HG03342 (cell line): ENCODE measurements at regions not wholly inside any gene's neighbourhood (a gene's known extent, or its start where the extent isn't known, plus 50 kb on each side); places are given as distances from the start of the nearest gene placed in this dataset.

ENCODE experiments used
- ATAC-seq: cut with Tn5 transposase; IDR thresholded peaks from one replicate; pipeline ENCODE4 v1.9.1; 2021; ENCODE audit warnings: mild to moderate bottlenecking, moderate library complexity; ENCODE audit not compliant: unreplicated experiment

DNA sequence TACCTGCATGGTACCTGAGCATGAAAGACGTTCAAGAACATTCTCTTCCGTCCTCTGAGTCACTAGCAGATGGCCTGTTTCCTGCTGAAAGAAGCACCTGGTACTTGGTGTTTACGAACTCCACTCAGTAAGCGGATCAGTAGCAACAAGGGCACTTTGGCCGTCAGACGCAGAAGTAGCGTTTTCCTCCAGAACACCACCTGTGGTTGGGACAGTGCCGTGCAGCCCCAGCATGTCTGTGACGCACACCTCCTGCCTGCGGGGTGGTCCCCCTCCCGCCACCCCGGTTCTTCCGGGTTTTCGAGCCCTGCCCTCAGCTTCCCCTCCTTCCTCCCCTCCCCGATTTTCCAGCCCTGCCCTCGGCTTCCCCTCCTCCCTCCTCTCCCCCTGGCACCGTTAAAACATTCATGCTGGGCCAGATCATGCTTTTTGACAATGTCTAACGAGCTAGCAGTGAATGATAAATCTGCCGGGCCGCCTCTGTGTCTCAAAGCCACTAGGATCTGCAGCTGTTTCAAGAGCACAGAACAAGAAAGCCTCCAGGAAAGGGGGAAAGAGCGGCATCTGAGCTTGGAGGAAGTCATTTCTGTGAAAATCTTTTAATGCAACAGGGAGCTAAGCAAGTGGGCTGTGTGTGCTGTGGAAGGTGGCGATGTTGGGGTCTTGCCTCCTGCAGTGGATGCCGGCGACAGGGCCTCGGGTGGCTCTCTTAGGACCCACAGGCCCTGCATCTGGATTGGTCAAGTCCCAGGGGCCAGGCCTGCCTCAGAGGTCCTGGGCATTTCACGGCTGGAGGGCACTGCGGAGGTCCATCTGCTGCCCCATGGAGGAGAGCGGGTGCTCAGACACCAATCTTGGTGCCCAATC lies 207.9 kb downstream of the ERMARD start:
- peak; percentile 80 for ATAC-seq

DNA sequence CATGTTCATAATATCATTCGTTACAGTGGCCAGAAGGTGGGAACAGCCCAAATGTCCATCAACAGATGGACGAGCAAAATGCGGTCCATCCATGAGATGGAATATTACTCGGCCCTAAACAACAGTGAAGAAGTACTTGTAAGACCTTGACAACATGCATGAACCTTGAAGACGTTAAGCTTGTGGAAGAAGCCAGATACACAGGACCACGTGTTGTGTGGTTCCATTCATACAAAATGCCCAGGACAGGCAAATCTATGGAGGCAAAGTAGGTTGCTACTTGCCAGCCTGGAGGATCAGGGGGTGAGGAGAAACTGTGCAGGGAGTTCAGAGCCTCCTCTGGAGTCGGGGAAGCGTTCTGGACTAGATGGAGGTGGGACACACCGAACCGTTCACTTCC lies 207.1 kb downstream of the ERMARD start:
- no peak for ATAC-seq

DNA sequence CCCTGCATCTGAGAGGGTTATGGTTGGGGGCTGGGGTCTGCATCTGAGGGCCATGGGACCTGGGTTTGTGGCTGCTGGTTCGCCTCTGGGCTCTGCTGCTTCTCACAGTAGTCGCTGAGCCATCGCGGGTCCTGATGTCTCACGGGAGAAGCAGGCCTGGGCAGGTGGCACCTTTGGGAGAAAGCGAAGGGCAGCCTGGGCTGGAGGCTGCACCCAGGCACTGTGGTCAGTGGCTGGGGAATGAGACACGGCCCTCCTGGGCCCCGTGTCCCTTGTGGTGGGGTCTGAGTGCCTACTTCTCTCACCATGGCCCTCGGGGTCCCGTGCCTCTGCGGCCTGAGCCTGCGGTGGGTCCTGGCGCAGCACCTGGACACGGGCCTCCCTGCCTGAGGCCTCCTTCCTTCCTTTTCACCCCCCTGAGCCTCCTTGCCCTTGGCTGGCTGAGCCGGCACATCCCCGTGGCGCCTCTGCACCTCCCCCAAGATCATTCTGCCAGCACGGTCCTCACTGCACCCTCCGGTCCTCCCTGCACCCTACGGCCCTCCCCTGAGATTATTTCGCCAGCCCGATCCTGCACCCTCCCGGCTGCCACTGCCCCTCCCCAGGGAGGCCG lies 206.0 kb downstream of the ERMARD start:
- no peak for ATAC-seq

DNA sequence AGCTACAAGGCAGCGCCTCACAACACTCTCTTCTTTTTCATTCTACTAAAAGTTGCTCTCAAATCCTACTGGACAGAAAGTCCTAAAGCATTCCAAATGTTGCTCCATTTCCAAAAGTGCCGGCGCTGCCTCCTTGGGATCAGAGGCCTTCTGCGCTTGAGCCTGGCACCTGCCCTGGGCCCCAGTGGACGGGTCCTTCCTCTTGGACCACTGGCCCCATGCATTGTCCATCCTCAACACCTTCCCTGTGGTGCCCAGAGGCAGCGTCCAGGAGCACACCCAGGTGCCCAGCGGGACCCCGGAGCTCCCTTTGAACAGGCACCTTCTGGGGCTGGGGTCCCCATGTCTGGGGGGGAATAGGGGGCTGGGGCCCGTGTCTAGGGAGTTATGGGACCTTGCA lies 205.2 kb downstream of the ERMARD start:
- ATAC-seq, result no peak

DNA sequence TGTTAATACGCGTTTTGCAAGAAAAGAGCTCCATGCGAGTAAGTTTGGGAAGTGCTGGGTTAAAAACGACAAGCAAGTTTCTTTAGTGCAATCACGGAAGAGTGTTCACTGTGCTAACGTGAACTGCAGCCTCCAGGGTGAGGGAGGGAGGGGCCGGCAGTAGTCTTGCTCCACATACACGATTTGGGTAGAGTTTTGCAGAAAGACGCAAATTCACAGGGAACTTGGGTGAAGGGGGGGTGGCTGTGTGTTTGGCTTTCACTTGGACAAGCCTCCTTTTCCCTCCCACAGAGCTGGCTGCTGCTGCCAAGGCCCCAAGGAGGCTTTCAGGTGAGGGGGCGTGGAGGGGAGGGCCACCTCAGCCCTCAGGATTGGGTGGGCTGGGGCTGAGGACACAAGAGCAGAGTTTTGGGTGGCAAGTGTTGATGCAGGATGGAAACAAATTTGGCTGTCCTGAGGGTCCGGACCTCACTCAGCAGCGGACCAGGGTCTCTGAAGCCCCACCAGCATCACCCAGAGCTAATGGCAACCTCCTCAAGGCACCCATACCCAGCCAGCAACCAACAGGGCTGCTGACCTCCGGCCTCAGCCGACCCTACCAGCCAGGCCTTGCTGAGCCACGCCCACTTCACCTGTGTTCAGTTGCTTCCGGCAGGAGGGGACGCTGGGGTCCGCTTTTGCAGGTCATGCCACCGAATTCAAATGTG lies 204.5 kb downstream of the ERMARD start:
- no peak for ATAC-seq

DNA sequence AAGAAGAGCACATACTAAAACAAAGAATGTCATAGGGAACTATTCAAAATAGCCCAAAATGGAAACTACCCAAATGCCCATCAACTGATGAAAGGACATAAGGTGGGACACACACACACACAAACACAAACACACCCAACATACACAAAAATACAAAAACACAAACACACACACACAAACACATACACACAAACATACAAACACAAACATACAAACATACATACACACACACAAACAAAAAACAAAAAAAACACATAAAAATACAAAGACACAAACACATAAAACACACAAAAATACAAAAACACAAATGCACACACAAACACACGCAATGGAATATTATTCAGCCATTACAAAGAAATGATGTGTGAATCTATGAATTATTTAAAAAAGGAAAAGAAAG lies 203.6 kb downstream of the ERMARD start:
- no peak for ATAC-seq

DNA sequence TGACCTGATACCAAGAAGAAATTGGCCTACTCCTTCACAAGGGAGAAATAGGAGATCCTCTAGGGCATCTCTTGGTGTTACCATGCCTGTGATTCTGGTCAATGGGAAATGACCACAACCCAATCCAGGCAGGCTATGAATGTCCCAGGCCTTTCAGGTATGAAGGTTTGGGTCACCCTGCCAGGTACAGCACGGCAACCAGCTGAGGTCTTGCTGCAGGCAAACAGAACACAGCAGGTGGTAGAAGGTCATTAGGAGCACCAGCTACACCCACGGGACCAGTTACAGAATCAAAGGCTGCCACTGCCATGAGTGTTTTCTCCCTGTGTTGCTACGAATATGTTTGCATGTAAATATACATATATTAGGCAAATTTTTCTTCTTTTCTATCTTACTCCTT lies 202.3 kb downstream of the ERMARD start:
- no peak for ATAC-seq

DNA sequence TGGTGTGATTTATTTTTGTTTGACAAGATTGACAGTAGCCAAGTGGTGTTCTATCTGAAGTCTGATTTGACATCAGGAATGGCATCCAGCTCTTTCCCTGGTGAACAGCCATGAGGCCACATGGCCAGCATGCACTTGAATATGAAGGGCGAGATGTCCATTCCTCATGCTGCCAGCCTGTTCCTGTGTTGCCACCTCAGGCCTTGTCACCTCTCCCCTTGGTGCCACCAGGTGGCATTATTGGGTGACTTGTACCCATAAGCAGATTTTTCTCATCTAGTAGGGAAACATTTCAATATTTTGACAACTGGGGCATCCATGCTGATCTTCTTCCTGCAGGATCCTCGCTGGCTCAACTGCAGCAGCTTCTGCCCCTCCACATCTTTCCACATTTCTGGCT lies 199.1 kb downstream of the ERMARD start:
- no peak for ATAC-seq

DNA sequence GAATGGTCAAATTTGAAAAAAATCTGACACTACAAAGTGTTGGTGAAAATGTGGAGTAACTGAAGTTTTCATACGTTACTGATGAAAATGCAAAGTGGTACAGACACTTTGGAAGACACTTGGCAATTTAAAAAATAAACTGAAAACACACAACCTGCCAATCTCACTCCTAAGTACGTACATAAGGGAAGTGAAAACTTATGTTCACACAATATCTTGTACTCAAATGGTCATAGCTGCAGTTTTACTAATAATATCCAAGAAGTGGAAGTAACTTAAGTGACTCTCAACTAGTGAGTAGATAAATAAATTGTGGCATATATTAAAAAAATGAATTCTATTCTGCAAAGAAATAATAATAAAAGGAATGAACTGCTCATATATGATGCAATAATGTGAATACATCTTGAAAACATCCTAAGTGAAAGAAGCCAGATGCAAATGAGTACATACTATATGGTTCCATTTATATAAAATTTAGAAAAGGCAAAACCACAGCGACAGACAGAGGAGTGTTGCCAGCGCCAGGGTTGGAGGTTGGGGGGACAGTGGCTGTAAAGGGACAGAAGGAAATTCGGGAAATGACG lies 198.2 kb downstream of the ERMARD start:
- no peak for ATAC-seq

DNA sequence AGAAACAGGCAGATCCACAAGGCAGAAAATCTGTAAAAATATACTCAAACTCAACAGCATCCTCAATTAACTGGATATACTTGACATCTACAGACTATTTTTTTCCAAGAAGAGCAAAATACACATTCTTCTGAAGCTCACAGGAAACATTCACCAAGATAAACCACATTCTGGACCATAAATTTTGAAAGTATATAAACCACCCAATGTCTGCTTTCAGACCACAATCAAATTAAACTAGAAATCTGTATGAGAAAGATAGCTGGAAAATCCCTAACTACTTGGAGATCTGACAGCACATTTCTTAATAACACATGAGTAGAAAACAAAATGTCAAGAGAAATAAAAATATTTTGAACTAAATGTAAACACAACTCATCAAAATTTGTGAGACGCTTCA lies 195.5 kb downstream of the ERMARD start:
- ATAC-seq, result no peak

DNA sequence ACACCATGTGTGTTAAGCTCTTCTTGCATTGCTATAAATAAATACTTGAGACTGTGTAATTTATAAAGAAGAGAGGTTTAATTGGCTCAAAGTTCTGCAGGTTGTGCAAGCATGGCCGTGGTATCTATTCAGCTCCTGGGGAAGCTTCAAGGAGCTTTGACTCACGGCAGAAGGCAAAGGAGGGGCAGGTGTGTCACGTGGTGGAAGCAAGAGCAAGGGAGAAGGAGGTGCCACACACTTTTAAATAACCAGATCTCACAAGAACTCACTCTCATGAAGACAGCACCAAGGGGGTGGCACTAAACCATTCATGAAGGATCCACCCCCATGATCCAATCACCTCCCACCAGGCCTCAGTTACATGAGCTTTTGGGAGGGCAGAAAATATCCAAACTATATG lies 193.7 kb downstream of the ERMARD start:
- ATAC-seq, result no peak

DNA sequence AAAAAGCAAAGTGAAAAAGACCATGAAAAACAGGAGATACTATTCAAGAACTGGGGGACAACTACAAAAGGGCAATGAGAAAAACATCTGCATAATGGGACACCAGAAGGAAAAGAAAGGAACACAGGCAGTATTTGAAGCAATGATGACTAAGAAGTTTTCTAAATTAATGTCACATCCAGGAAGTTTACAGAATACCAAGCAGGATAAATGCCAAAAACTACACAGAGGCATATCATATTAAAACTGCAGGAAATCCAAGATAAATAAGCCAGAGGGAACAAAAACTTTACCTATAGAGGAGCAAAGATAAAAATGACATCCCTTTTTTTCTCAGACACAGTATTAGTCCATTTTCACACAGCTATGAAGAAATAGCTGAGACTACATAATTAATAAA lies 193.0 kb downstream of the ERMARD start:
- no peak for ATAC-seq

DNA sequence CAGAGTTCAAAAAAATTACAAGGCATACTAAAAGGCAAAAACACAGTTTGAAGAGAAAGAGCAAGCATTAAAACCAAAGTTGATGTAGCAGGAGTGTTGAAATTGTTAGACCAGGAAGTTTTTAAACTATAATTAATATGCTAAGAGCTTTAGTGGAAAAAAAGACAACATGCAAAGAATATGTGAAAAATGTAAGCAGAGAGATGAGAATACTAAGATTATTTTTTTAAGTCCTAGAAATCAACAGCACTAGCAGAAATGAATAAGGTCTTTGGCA lies 192.6 kb downstream of the ERMARD start:
- no peak for ATAC-seq

DNA sequence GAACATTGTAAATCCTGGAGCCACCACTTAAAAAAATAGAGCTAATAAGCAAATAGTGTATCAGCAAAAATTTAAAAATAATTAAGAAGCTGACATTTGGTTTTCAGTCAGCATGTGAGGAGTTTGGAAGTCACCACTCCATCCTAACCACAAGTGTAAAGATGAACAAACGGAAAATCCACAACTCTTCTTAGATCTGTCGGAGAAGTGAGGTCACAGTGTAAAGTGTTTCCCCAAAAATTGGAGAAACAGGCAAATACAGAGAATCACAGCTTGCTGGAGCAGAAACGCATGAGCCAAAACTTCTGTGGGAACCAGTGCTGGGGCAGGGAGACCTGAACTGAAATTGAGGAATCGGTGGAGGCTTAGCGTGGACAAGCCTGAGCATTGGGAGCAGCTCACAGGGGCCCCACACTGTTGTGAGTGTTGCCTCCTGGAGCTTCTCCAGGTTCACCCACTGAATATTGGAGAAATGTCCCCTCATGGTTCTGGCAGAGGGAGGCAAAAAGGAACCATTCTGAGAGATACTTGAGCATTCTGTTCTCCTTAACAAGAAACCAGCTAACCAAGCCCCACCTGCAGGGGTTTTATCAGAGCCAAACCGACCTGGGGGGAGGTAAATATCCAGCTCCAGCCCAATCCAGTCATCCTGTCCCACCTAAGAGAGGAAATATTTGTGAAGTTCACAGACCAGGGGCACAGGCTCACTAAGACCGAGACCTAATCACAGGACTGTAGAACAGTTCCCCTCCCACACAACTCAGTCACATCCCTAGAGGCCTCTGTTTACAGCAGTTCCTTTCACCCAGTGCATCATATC lies 192.0 kb downstream of the ERMARD start:
- ATAC-seq, result no peak

DNA sequence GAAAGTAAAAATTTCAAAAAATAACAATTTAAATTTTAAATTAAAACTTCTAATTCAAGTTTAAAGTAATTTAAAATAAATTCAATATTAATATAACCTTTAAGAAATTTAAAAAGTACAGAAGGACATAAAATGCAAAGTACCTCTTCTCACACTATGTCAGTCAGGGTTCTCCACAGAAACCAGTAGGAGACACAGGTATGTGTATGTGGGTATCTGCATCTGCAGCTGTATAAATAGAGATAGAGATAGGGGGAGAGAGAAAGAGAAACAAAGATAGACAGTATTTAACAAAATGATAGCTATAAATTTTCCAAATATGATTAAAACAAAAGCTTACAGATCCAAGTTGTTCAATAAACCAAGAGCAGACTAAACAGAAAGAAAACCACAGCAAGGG lies 190.8 kb downstream of the ERMARD start:
- no peak for ATAC-seq

DNA sequence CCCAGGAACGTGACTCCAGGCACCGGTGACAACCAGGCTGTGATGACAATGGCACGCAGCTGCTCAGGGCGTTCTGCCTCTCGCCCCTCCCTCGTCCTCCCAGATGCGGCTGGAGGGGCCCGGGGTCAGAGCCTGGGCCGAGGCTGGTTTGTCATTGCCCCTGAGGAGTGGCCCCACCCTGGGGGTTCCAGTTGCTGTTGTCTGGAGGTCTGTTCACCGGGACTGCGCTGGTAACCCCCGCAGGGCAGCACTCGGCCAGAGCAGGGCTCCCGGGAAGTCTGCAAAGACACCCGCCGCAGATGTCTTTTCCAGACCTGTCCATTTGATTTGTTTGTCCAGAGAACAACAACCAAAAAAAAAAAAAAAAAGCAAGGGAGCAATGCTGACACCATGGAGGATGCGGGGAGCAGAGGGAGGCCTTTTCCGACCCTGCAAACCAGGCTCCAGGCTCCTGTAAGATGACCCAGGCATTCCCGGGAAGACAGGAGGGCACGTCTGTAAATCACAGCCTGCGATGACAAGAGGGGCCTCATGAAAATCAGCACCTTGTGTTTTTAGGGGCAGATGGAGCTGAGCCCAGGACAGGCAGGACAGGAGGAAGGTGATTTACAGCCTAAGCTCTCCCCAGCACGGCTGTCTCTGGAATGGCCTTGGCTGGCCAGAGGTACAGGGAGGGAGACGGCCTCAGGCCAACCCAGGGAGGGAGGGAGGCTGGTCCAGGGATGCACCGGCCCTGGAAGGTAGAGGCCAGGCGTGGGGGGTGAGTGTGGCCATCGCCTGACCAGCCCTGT lies 189.3 kb downstream of the ERMARD start:
- no peak for ATAC-seq

DNA sequence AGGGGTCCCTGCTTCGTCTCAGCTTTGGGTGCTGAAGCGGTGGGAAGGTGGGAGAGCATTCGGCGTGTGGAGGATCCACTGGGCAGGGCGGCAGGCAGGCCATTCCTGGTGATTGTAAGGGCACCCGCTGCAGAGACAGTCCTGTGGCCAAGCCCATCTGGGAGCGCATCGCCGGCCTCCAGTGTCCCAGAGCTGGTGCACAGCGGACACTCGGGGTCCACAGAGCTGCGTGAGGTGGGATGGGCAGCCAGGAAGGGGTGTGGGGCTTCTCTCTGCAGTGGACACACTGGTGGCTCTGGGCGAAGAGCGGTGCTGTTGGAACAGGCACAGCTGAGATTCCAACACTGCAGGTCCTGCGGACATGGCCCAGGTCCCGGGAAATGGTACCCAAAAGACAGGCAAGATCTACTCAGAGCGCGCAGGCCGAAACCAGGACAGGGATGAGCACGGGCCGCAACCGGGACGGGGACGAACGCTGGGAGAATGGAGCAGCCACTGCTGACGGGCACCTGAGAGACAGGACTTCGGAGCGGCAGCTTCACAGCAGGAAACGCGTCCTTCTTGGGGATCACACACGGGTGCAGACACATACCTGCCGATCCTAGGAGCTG lies 188.2 kb downstream of the ERMARD start:
- ATAC-seq, result no peak

DNA sequence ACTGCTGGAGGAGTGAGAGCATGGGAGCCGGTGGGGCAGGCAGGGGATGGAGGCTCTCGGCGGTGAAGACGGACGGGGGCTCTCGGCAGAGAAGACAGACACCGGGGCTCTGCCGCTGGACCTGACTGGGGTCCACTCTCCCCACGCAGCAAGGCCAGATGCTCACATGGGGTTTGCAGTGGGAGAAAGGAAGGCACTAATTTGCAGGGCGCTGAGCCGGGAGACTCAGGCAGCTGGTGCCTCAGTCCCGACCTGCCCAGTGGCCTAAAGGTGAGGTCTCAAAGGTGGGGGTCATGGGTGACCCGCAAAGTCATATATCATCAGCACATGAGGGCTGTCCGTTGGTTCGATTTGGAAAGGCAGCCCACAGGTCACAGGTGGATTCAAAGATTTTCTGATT lies 187.3 kb downstream of the ERMARD start:
- no peak for ATAC-seq

DNA sequence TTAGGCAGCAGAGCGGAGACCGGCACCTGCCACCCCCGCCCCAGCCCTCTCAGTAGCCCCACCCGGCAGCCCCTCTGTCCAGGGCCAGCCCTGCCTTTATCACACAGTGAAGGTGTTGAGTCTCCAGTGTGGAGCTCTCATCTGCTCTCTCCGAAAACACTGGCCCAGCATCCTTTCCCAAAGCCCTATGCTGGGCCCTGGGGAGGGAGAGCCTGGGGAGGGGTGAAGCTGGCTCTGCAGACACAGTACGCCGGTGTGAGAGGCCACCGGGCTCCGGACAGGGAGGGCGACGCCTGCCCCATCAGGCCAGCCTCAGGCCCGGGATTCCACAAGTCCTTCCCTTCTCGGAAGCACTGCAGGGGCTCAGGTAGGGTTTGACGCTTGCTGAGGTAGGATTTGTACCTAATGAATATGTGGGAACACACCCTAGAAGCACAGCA lies 186.9 kb downstream of the ERMARD start:
- ATAC-seq, result no peak
